ENCODE measurements at regions not wholly inside any gene's neighbourhood (a gene's known extent, or its start where the extent isn't known, plus 50 kb on each side); places are given as distances from the start of the nearest gene placed in this dataset.

GRCh38 chr15:98385752-98386381 lies 262.5 kb upstream of the IGF1R start:
- no peak for TF ChIP-seq CTCF (IDR thresholded peaks at IDR 0.05; ENCODE audit: insufficient read depth, low read length, poor library complexity, severe bottlenecking)
- TF ChIP-seq EZH2phosphoT487 (conservative IDR thresholded peaks at IDR 0.05; ENCODE audit: low read length): no peak
